Suppressor macrophage treated with lipopolysaccharide for 4 hours (primary cell): ENCODE measurements at regions not wholly inside any gene's neighbourhood (a gene's known extent, or its start where the extent isn't known, plus 50 kb on each side); places are given as distances from the start of the nearest gene placed in this dataset.
"Not testable (repeated sequence)": the region's sequence is repeated elsewhere in the genome, so short reads cannot be mapped to it uniquely, and the experiment has no call there.

Experiments used
- DNase-seq: peaks from one replicate; pipeline ENCODE4 v3.0.0-alpha.2; 2020

- DNase-seq, result no peak
Observed at GRCh38 chr18:66136039-66136438, 385.2 kb downstream of the CDH7 start.

- no peak for DNase-seq
Observed at GRCh38 chr18:66129248-66129647, 378.4 kb downstream of the CDH7 start.

DNA sequence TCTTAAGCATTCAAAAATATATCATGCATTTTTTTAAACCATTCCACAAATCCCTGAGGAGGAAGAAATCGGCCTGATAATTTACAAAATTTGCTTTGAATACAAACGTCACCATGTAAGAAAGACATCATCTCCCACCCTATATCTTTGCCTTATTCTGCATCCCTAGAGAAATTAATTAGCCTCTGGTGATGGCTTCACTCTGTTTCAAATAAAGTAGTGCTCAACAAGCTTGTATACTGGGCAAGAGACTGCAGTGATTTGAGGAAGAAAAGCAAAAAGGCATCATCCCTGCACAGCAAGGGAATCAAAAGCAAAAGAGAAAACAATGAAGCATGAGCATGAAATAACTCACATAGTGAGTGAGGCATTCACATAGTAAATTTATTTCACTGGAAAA lies 375.5 kb downstream of the CDH7 start:
- DNase-seq, result no peak

GRCh38 chr18:66124394-66124793 lies 373.6 kb downstream of the CDH7 start:
- DNase-seq, result no peak

GRCh38 chr18:66119347-66119746 lies 368.5 kb downstream of the CDH7 start:
- DNase-seq, result no peak

- DNase-seq, result no peak
Observed at GRCh38 chr18:66111018-66111417, 360.2 kb downstream of the CDH7 start.

DNA sequence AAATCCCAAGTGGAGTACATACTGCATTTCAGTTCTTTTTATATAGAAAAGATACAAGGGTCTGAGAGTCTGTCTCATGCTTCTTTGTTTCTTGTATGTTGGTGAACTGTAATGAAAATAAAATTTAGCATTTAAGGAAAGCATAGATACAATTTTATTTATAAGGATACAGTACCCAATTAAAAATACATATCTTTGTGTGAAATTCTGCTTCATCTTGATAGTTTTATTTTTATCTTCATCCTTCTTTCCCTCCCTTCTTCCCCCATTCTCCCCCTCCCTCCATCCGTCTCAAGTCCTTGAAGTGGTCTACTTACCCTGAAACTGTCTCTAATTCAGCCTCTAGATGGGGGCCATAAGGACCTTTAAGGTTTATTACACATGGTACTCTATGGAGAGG lies 359.8 kb downstream of the CDH7 start:
- DNase-seq, result no peak

- DNase-seq, result no peak
Observed at GRCh38 chr18:66109981-66110380, 359.2 kb downstream of the CDH7 start.

DNA sequence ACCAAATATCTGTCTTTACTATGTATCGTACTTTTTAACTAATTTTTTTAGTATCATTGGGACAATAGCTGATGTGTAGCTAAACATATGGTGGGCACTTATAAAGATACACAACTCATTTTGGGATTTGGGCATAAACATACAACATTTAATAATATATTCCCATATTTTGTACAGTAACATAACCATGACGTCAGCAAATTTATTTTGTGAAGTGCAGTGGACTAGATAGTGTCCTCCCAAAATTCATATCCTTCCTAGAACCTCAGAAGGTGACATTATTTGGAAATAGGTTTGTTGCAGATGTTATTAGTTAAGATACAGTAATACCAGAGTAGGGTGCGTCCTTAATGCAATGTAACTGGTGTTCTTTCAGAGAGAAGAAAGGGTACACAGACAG lies 356.7 kb downstream of the CDH7 start:
- no peak for DNase-seq

DNA sequence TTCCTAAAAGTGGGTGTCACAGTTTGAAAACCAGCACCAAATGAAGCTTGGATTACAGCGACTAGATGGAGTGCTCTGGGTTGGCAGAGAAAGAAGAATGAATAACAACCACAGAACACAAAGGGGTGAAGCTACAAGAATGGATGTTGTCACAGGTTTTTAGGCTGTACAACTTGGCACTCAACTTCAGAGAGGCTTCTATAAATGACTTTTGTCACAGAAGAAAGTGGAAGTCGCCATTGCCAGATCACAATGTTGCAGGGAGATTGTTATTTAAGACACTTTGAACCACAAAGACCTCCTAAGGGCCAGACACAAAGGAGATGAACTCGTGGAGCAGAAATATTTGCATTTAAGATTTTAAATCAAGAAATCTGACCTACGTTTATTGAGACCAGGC lies 354.2 kb downstream of the CDH7 start:
- DNase-seq, result no peak

GRCh38 chr18:66103550-66103949 lies 352.7 kb downstream of the CDH7 start:
- DNase-seq, result no peak

- no peak for DNase-seq
Observed at GRCh38 chr18:66083078-66083477, 332.3 kb downstream of the CDH7 start.

DNA sequence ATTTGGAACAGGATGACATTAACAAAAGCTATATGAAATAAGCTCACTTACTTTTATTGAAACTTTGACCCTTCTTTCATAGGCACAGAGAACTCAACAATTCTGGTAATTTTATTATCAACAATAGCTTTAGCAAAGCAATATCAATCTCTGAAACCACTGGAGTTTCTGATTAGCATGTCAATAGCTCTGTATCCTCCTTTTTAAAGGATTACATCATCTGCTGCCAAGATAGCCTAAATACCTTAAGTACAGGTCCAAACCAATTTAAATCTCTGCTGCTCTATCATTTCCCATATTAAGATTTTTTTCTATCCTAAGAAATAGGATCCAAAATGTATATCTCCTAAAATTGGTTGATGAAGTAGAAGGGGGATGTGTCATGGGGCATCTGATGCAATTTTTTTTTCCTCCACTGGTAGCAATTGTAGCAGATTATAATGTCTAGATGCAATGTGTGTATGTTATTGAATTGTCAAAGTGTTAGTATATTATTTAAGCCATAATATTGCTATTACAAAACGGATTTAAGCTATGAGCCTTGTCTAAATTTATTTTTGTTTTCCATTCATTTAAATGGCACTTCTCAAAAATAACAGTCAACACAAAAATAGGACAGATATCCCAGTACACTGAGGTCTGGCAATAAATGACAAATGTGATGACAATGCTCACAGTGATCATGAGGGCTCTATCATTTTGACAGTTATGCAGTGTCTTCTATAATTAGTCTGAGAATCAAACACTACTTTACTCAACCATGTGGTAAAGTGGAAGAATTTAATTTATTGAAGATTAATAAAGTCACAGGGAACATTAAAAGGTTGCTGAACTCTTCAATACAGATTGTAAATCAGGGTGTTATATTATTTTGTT lies 328.4 kb downstream of the CDH7 start:
- no peak for DNase-seq

- no peak for DNase-seq
Observed at GRCh38 chr18:66077066-66077465, 326.3 kb downstream of the CDH7 start.

- no peak for DNase-seq
Observed at GRCh38 chr18:66066191-66066590, 315.4 kb downstream of the CDH7 start.

- no peak for DNase-seq
Observed at GRCh38 chr18:66048406-66048805, 297.6 kb downstream of the CDH7 start.

GRCh38 chr18:66046032-66046602 lies 295.3 kb downstream of the CDH7 start:
- DNase-seq, result no peak

DNA sequence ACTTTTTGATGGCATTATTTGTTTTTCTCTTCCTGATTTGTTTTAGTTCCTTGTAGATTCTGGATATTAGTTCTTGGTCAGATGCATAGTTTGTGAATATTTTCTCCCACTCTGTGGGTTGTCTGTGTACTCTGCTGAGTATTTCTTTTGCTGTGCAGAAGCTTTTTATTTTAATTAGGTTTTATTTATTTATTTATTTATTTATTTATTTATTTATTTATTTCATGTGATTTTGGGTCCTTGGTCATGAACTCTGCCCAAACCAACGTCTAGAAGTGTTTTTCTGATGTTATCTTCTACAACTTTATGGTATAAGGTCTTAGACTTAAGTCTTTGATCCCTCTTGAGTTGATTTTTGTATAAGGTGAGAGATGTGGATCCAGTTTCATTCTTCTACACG lies 292.2 kb downstream of the CDH7 start:
- DNase-seq, result no peak

DNA sequence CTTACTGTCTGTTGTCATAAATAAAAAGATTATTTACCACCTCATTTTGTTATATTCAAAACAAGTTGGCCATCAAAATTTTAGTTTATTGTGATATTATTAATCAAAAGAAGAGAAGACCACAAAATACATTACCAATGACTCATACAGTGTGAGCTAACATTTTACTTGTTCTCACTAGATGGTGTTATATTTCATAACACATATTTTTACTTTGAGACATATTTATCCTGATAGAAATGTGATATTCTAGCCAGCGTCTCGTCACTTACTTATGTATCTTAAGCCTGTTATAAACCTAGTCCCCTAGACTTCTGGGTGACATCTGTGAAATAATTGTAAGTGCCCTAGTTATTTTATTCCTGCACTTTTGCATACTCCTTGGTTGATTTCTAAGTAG lies 263.2 kb downstream of the CDH7 start:
- no peak for DNase-seq

- no peak for DNase-seq
Observed at GRCh38 chr18:66011916-66012315, 261.1 kb downstream of the CDH7 start.

GRCh38 chr18:66005831-66006588 lies 255.2 kb downstream of the CDH7 start:
- DNase-seq, result no peak

GRCh38 chr18:65998971-65999700 lies 248.3 kb downstream of the CDH7 start:
- DNase-seq, result not testable (repeated sequence)

DNA sequence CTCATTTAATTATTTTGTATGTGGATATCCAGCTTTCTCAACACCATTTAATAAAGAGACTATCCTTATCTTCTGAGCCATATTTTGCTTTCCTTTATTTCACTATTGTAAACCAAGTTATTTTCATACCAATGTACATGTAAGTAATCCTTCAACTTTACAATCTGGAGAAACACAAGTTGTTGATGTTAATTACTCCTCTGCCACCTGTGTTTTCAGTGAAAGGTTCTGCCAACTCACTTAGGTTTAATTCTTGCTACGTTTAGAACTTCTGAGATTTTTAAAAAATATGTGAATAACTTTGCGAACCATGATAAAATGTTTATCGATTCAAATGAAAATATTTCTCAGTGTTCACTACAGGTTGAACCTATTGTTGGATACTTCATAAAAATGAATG lies 244.4 kb downstream of the CDH7 start:
- DNase-seq, result no peak
